ENCODE measurements at regions not wholly inside any gene's neighbourhood (a gene's known extent, or its start where the extent isn't known, plus 50 kb on each side); places are given as distances from the start of the nearest gene placed in this dataset.

DNA sequence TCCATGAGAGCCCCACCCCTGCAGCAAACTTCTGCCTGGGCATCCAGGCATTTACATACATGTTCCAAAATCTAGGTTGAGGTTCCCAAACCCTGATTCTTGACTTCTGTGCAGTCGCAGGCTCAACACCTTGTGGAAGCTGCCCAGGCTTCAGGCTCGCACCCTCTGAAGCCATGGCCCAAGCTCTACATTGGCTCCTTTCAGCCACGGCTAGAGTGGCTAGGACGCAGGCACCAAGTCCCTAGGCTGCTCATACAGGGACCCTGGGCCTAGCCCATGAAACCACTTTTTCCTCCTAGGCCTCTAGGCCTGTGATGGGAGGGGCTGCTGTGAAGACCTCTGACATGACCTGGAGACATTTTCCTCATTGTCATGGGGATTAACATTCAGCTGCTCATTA is 172.8 kb upstream of the SATB1 start:
- DNase-seq: no peak
- H3K9me3 Mint-ChIP-seq: peaks cover 9 to 29% (median 13%) of the 10 kb centered on the region in 7 donors
- H3K27me3 Mint-ChIP-seq: no peaks in the 10 kb centered on the region

DNA sequence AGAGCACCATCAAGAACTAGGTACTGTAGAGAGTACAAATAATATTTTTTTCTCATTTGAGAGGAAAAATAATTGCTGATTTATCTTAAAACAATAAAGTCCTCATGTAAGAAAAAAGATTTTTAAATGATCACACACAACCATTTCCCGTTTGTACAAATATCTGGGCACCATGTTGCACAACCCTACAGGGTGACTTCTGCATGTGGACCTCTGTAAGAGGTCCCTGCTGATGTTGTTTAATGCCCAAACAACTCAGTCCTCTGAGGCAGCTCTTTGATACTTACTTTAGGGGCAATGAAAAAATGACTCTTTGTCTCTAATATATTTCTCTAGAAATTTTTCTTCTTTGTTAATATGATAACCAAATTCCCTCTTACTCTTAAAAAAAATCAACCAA is 168.1 kb upstream of the SATB1 start:
- Mint-ChIP-seq H3K27me3 (no peaks in the 10 kb centered on the region), H3K27ac (no peak overlapping the region), H3K4me3 (no peak overlapping the region), H3K36me3 (peaks cover under 1 to 2% of the 10 kb centered on the region in 2 donors), H3K4me1 (no peaks in the 10 kb centered on the region), H3K9me3 (peaks cover 4 to 16% (median 7%) of the 10 kb centered on the region in 7 donors)
- DNase-seq (no peak), ATAC-seq (ENCODE audit: low read depth in 2 of 2) (no peak)

More for the DNA sequence above, 172.8 kb upstream of the SATB1 start:
- Mint-ChIP-seq H3K27ac (no peak overlapping the region), H3K36me3 (peaks cover 7 to 9% of the 10 kb centered on the region in 2 donors), H3K4me1 (peaks cover 0 to 6% (median 3%) of the 10 kb centered on the region in 3 donors), H3K4me3 (no peak overlapping the region)
- ATAC-seq (ENCODE audit: low read depth in 2 of 2): no peak

GRCh38 chr3:18591120-18591519 is 166.0 kb upstream of the SATB1 start:
- Mint-ChIP-seq H3K9me3 (no peaks in the 10 kb centered on the region), H3K4me1 (no peaks in the 10 kb centered on the region), H3K27ac (peak overlapping the region in 2 of 6 donors; percentile 17 to 64), H3K27me3 (no peaks in the 10 kb centered on the region), H3K4me3 (no peak overlapping the region), H3K36me3 (peaks cover 0 to 5% of the 10 kb centered on the region in 2 donors)
- DNase-seq (no peak), ATAC-seq (ENCODE audit: low read depth in 2 of 2) (no peak)

DNA sequence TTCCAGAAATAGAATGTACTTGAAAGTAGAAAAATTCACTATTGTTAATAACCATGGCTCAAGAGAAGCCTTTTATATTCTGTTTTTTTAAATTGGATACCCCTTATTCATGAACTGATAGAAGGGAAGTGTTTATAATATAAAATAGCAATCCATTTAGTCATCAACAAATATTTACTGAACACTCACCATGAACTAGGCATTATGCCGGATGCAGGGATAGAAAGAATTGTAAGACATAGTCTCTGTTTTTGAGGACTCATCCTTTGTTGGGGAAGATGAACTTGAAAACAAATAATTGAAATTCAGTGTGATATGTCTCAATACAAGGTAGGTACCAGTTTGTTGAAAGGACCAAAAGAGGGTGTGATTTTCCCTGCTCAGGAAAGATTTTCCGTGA is 160.9 kb upstream of the SATB1 start:
- Mint-ChIP-seq H3K27me3 (no peaks in the 10 kb centered on the region), H3K27ac (no peak overlapping the region), H3K36me3 (peaks cover 5 to 7% of the 10 kb centered on the region in 2 donors), H3K4me1 (no peaks in the 10 kb centered on the region), H3K4me3 (no peak overlapping the region), H3K9me3 (peaks cover 0 to 9% (median 4%) of the 10 kb centered on the region in 7 donors)
- no peak for ATAC-seq (ENCODE audit: low read depth in 2 of 2)
- no peak for DNase-seq

- no peak for ATAC-seq (ENCODE audit: low read depth in 2 of 2)
- H3K27me3 Mint-ChIP-seq: no peaks in the 10 kb centered on the region
- no peak overlapping the region for H3K27ac Mint-ChIP-seq
- peaks cover 0 to 9% (median 4%) of the 10 kb centered on the region in 7 donors for H3K9me3 Mint-ChIP-seq
- DNase-seq: no peak
- H3K36me3 Mint-ChIP-seq: peaks cover 5 to 7% of the 10 kb centered on the region in 2 donors
- peaks cover 0 to under 1% (median 0%) of the 10 kb centered on the region in 3 donors for H3K4me1 Mint-ChIP-seq
- H3K4me3 Mint-ChIP-seq: no peak overlapping the region
Measured at GRCh38 chr3:18585004-18585968, 160.1 kb upstream of the SATB1 start.

GRCh38 chr3:18580268-18580667 is 155.1 kb upstream of the SATB1 start:
- Mint-ChIP-seq H3K4me3 (peak overlapping the region in 2 of 8 donors; percentile 43 to 84), H3K36me3 (peaks cover 0 to 7% of the 10 kb centered on the region in 2 donors), H3K9me3 (peaks cover 0 to 9% (median 4%) of the 10 kb centered on the region in 7 donors), H3K4me1 (peaks cover 11 to 14% (median 12%) of the 10 kb centered on the region in 3 donors), H3K27ac (no peak overlapping the region), H3K27me3 (no peaks in the 10 kb centered on the region)
- ATAC-seq (ENCODE audit: low read depth in 2 of 2): no peak
- no peak for DNase-seq

DNA sequence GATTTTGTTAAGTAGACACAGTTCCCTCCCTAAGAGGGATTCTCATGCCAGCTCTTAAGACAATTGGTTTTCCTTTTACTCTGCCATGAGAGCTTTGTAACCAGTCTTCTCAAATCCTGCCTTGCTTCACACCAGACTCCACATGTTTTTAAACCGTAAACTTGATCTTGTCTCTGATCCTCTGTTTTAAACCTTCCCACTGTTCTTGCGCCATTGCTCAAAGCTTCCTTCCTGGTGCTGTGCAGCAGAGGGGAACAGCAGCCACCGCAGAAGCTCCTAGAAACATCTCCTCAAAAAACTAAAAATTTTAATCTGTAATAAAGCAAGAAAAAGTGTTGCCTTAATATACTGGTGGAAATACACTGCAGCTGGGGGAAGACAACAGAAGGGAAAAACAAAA is 154.5 kb upstream of the SATB1 start:
- Mint-ChIP-seq H3K27me3 (no peaks in the 10 kb centered on the region), H3K4me3 (peak overlapping the region in 6 of 8 donors; percentile 7 to 84 (median 36)), H3K4me1 (peaks cover 11 to 14% (median 12%) of the 10 kb centered on the region in 3 donors), H3K9me3 (peaks cover 0 to 9% (median 4%) of the 10 kb centered on the region in 7 donors), H3K36me3 (peaks cover 0 to 7% of the 10 kb centered on the region in 2 donors), H3K27ac (peak overlapping the region in 1 of 6 donors; percentile 21)
- DNase-seq (no peak), ATAC-seq (ENCODE audit: low read depth in 2 of 2) (no peak)

GRCh38 chr3:18575573-18575972 is 150.4 kb upstream of the SATB1 start:
- Mint-ChIP-seq H3K4me3 (no peak overlapping the region), H3K36me3 (no peaks in the 10 kb centered on the region), H3K4me1 (peaks cover 11 to 14% (median 12%) of the 10 kb centered on the region in 3 donors), H3K27ac (peak overlapping the region in 1 of 6 donors; percentile 11), H3K9me3 (peaks cover 0 to 2% (median 0%) of the 10 kb centered on the region in 7 donors), H3K27me3 (no peaks in the 10 kb centered on the region)
- DNase-seq: no peak
- ATAC-seq (ENCODE audit: low read depth in 2 of 2): no peak

GRCh38 chr3:18572809-18573208 is 147.7 kb upstream of the SATB1 start:
- Mint-ChIP-seq H3K27ac (no peak overlapping the region), H3K4me3 (no peak overlapping the region), H3K36me3 (no peaks in the 10 kb centered on the region), H3K27me3 (no peaks in the 10 kb centered on the region), H3K9me3 (peaks cover 0 to 2% (median 0%) of the 10 kb centered on the region in 7 donors), H3K4me1 (no peaks in the 10 kb centered on the region)
- DNase-seq (no peak), ATAC-seq (ENCODE audit: low read depth in 2 of 2) (no peak)

- no peak overlapping the region for H3K27ac Mint-ChIP-seq
- H3K4me3 Mint-ChIP-seq: no peak overlapping the region
- H3K4me1 Mint-ChIP-seq: no peaks in the 10 kb centered on the region
- no peaks in the 10 kb centered on the region for H3K27me3 Mint-ChIP-seq
- DNase-seq: no peak
- no peaks in the 10 kb centered on the region for H3K36me3 Mint-ChIP-seq
- no peak for ATAC-seq (ENCODE audit: low read depth in 2 of 2)
- no peaks in the 10 kb centered on the region for H3K9me3 Mint-ChIP-seq
Measured at GRCh38 chr3:18567293-18567692, 142.2 kb upstream of the SATB1 start.

DNA sequence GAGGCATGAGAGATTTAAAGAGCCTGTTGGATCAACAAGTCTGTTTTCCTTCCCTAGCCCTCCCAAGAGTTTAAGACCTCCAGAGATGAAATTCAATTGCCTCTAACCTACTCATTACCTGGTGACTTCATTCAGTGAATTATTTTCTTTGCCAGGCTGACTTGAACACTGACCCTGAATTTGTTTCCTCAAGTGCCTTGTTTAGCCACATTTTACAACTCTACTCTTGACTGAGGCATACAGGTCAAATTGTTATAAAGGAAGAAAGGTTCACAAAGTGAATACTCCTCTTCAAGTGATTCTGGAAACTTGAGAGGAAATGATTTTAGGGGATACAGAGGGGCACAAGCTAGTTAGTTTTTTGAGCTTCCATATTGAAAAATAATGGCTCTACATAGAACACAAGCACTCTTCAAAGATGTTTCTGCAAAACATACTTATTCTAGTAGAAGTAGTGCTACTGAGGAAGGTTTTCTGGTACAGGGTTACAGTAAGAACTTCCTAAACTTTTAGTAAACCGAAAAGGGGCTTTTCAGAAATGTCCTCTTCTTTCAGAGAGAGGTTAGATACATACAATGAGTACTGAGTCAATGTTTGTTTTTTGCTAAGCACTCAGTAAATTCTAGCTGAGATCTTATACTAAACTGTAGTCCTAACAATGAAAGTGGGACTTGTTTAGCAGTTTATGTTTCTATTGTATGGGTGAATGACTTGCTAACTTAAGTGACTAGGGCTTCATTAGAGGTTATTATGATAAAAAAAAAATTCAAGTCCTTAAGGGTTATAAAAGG is 137.4 kb upstream of the SATB1 start:
- Mint-ChIP-seq H3K36me3 (no peaks in the 10 kb centered on the region), H3K4me1 (peaks cover 9 to 10% (median 10%) of the 10 kb centered on the region in 3 donors), H3K4me3 (no peak overlapping the region), H3K9me3 (no peaks in the 10 kb centered on the region), H3K27ac (peak overlapping the region in 2 of 6 donors; percentile 36 to 56), H3K27me3 (peaks cover 0 to 5% (median 0%) of the 10 kb centered on the region in 3 donors)
- DNase-seq (no peak), ATAC-seq (ENCODE audit: low read depth in 2 of 2) (no peak)

DNA sequence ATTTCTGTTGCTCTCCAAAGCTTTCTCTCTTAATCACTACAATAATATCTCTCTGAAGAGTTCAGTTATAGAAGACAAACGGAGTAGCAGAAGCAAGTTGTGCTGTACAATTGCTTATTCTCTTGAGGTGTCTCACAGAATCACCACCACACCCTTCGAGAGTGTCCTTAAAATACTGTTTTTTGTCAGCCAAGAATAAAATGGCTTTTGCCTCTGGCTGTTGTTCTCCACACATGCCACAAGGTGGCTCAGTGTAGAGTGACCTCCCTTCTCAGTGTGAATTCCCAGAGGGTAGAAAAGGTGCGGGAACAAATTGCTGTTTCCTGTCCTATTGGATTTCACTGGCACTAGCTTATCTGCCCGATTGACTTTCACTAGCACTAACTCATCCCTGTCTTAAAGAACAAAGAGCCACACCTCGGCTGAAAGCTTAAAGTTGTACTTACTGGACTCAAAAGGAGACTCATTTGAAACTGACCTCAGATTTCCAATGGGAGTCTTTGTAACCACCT is 134.2 kb upstream of the SATB1 start:
- ATAC-seq (ENCODE audit: low read depth in 2 of 2): peak; percentile 50 to 63
- peaks cover 0 to 5% (median 0%) of the 10 kb centered on the region in 3 donors for H3K27me3 Mint-ChIP-seq
- peak; percentile 37 for DNase-seq
- peak overlapping the region in 3 of 6 donors; percentile 48 to 66 (median 54) for H3K27ac Mint-ChIP-seq
- H3K4me1 Mint-ChIP-seq: peaks cover 9 to 10% (median 10%) of the 10 kb centered on the region in 3 donors
- H3K36me3 Mint-ChIP-seq: no peaks in the 10 kb centered on the region
- no peaks in the 10 kb centered on the region for H3K9me3 Mint-ChIP-seq
- H3K4me3 Mint-ChIP-seq: peak overlapping the region in 5 of 8 donors; percentile 4 to 75 (median 40)

GRCh38 chr3:18558507-18558906 is 133.4 kb upstream of the SATB1 start:
- Mint-ChIP-seq H3K27me3 (peaks cover 0 to 5% (median 0%) of the 10 kb centered on the region in 3 donors), H3K36me3 (no peaks in the 10 kb centered on the region), H3K4me3 (no peak overlapping the region), H3K27ac (peak overlapping the region in 2 of 6 donors; percentile 10 to 28), H3K9me3 (no peaks in the 10 kb centered on the region), H3K4me1 (peaks cover 9 to 10% (median 10%) of the 10 kb centered on the region in 3 donors)
- ATAC-seq (ENCODE audit: low read depth in 2 of 2): no peak
- no peak for DNase-seq

All from naive B cell (primary cell).